ENCODE measurements at regions not wholly inside any gene's neighbourhood (a gene's known extent, or its start where the extent isn't known, plus 50 kb on each side); places are given as distances from the start of the nearest gene placed in this dataset.

DNA sequence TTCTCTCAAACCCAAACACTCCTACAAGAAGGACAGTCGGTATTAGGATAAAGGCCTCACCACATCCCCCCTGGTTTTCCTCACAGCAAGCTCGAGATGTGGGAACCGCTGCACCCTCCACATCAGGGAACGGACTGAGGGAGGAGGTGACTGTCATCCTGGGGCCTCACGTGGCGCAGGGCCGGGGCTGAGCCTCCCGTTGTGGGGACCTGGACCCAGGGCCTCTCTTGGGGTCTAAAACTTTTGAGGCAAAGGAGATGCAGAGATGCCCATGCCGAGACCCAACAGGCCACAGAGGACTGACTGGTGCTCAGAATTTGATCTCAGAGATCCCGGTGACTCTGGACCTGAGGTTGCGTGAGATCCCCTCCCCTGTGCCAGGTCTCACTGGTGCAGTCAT lies 72.7 kb downstream of the MRPL36 start:
- TF ChIP-seq, protein P1, sequence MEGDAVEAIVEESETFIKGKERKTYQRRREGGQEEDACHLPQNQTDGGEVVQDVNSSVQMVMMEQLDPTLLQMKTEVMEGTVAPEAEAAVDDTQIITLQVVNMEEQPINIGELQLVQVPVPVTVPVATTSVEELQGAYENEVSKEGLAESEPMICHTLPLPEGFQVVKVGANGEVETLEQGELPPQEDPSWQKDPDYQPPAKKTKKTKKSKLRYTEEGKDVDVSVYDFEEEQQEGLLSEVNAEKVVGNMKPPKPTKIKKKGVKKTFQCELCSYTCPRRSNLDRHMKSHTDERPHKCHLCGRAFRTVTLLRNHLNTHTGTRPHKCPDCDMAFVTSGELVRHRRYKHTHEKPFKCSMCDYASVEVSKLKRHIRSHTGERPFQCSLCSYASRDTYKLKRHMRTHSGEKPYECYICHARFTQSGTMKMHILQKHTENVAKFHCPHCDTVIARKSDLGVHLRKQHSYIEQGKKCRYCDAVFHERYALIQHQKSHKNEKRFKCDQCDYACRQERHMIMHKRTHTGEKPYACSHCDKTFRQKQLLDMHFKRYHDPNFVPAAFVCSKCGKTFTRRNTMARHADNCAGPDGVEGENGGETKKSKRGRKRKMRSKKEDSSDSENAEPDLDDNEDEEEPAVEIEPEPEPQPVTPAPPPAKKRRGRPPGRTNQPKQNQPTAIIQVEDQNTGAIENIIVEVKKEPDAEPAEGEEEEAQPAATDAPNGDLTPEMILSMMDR (tag by site-specific recombination; IDR thresholded peaks at IDR 0.05): no peak
- TF ChIP-seq KLF7 (tag by site-specific recombination; IDR thresholded peaks at IDR 0.05; ENCODE audit: borderline replicate concordance) (no peak), HOXA7 (CRISPR knock-in tag; IDR thresholded peaks at IDR 0.05; ENCODE audit: borderline replicate concordance) (no peak), ZNF792 (tag by site-specific recombination; IDR thresholded peaks at IDR 0.05) (no peak), ZNF292 (tag by site-specific recombination; IDR thresholded peaks at IDR 0.05; ENCODE audit: borderline replicate concordance, low read depth) (no peak), ZNF549 (tag by site-specific recombination; IDR thresholded peaks at IDR 0.05) (no peak)
- TF ChIP-seq, protein P2, sequence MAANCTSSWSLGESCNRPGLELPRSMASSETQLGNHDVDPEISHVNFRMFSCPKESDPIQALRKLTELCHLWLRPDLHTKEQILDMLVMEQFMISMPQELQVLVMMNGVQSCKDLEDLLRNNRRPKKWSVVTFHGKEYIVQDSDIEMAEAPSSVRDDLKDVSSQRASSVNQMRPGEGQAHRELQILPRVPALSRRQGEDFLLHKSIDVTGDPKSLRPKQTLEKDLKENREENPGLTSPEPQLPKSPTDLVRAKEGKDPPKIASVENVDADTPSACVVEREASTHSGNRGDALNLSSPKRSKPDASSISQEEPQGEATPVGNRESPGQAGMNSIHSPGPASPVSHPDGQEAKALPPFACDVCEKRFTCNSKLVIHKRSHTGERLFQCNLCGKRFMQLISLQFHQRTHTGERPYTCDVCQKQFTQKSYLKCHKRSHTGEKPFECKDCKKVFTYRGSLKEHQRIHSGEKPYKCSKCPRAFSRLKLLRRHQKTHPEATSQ (tag by site-specific recombination; IDR thresholded peaks at IDR 0.05): no peak
- TF ChIP-seq, protein P3, sequence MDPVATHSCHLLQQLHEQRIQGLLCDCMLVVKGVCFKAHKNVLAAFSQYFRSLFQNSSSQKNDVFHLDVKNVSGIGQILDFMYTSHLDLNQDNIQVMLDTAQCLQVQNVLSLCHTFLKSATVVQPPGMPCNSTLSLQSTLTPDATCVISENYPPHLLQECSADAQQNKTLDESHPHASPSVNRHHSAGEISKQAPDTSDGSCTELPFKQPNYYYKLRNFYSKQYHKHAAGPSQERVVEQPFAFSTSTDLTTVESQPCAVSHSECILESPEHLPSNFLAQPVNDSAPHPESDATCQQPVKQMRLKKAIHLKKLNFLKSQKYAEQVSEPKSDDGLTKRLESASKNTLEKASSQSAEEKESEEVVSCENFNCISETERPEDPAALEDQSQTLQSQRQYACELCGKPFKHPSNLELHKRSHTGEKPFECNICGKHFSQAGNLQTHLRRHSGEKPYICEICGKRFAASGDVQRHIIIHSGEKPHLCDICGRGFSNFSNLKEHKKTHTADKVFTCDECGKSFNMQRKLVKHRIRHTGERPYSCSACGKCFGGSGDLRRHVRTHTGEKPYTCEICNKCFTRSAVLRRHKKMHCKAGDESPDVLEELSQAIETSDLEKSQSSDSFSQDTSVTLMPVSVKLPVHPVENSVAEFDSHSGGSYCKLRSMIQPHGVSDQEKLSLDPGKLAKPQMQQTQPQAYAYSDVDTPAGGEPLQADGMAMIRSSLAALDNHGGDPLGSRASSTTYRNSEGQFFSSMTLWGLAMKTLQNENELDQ (tag by site-specific recombination; IDR thresholded peaks at IDR 0.05; ENCODE audit: low read depth): no peak
- TF ChIP-seq, protein P4, sequence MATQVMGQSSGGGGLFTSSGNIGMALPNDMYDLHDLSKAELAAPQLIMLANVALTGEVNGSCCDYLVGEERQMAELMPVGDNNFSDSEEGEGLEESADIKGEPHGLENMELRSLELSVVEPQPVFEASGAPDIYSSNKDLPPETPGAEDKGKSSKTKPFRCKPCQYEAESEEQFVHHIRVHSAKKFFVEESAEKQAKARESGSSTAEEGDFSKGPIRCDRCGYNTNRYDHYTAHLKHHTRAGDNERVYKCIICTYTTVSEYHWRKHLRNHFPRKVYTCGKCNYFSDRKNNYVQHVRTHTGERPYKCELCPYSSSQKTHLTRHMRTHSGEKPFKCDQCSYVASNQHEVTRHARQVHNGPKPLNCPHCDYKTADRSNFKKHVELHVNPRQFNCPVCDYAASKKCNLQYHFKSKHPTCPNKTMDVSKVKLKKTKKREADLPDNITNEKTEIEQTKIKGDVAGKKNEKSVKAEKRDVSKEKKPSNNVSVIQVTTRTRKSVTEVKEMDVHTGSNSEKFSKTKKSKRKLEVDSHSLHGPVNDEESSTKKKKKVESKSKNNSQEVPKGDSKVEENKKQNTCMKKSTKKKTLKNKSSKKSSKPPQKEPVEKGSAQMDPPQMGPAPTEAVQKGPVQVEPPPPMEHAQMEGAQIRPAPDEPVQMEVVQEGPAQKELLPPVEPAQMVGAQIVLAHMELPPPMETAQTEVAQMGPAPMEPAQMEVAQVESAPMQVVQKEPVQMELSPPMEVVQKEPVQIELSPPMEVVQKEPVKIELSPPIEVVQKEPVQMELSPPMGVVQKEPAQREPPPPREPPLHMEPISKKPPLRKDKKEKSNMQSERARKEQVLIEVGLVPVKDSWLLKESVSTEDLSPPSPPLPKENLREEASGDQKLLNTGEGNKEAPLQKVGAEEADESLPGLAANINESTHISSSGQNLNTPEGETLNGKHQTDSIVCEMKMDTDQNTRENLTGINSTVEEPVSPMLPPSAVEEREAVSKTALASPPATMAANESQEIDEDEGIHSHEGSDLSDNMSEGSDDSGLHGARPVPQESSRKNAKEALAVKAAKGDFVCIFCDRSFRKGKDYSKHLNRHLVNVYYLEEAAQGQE (tag by site-specific recombination; IDR thresholded peaks at IDR 0.05): no peak

All from HEK293 (cell line).